Kidney epithelial cell (primary cell): ENCODE measurements at regions not wholly inside any gene's neighbourhood (a gene's known extent, or its start where the extent isn't known, plus 50 kb on each side); places are given as distances from the start of the nearest gene placed in this dataset.
A peak's percentile ranks its signal among the peaks of the same experiment; 100 is the strongest.

ENCODE experiments used
- DNase-seq: peaks from one replicate; pipeline ENCODE4 v3.0.0-alpha.2; 2010; ENCODE audit warnings: low read depth
- H3K27me3 ChIP-seq: 2 replicates; pipeline ENCODE4 v1.6.0; 2011; ENCODE audit warnings: low read length; ENCODE audit not compliant: control insufficient read depth, insufficient read depth
- H3K36me3 ChIP-seq: 2 replicates; pipeline ENCODE4 v1.5.1; 2011; ENCODE audit warnings: low read length; ENCODE audit not compliant: control insufficient read depth, insufficient read depth
- H3K4me3 ChIP-seq: 2 replicates; pipeline ENCODE4 v1.5.1; 2011; ENCODE audit warnings: low read depth, mild to moderate bottlenecking, control low read depth, low read length
- CTCF ChIP-seq: IDR thresholded peaks from 2 replicates; pipeline ENCODE4 v1.5.1; 2011; ENCODE audit warnings: mild to moderate bottlenecking, moderate library complexity, low read length, control low read depth, inconsistent platforms; ENCODE audit not compliant: insufficient read depth, poor library complexity, severe bottlenecking

GRCh38 chr3:127407026-127407939 lies 119.4 kb upstream of the PRR20G start:
- TF ChIP-seq CTCF: no peak
- Histone ChIP-seq H3K4me3 (no peak overlapping the region), H3K27me3 (peaks cover 12% of the 10 kb centered on the region), H3K36me3 (no peaks in the 10 kb centered on the region)
- no peak for DNase-seq

GRCh38 chr3:127406309-127407025 lies 118.6 kb upstream of the PRR20G start:
- no peak overlapping the region for H3K4me3 ChIP-seq
- peak; percentile 23 for TF ChIP-seq CTCF
- H3K27me3 ChIP-seq: peaks cover 12% of the 10 kb centered on the region
- no peaks in the 10 kb centered on the region for H3K36me3 ChIP-seq
- DNase-seq: no peak

- H3K36me3 ChIP-seq: no peaks in the 10 kb centered on the region
Measured at GRCh38 chr3:127405791-127406190, 117.9 kb upstream of the PRR20G start.

GRCh38 chr3:127405010-127405598 lies 117.3 kb upstream of the PRR20G start:
- no peak for DNase-seq
- H3K4me3 ChIP-seq: no peak overlapping the region
- H3K27me3 ChIP-seq: peaks cover 8% of the 10 kb centered on the region
- no peaks in the 10 kb centered on the region for H3K36me3 ChIP-seq
- no peak for TF ChIP-seq CTCF

More at GRCh38 chr3:127405791-127406190, 117.9 kb upstream of the PRR20G start:
- Histone ChIP-seq H3K27me3 (peaks cover 10% of the 10 kb centered on the region), H3K4me3 (no peak overlapping the region)
- DNase-seq: no peak
- no peak for TF ChIP-seq CTCF

- TF ChIP-seq CTCF: no peak
- Histone ChIP-seq H3K27me3 (peaks cover 8% of the 10 kb centered on the region), H3K36me3 (no peaks in the 10 kb centered on the region), H3K4me3 (no peak overlapping the region)
- no peak for DNase-seq
Measured at GRCh38 chr3:127404221-127405009, 116.6 kb upstream of the PRR20G start.
